Neural cell (in vitro differentiated cells): ENCODE measurements at regions not wholly inside any gene's neighbourhood (a gene's known extent, or its start where the extent isn't known, plus 50 kb on each side); places are given as distances from the start of the nearest gene placed in this dataset.

ENCODE experiments used
- EP300 ChIP-seq: fragments of 450-650 bp; conservative IDR thresholded peaks from 2 replicates; pipeline ENCODE4 v1.6.1; 2014; ENCODE audit warnings: antibody characterized with exemption, mild to moderate bottlenecking, moderate library complexity; ENCODE audit not compliant: poor library complexity, severe bottlenecking
- EZH2 ChIP-seq: fragments of 200-600, 300-800 bp; shearing (Covaris generic), sonication (generic); IDR thresholded peaks from 2 replicates; pipeline ENCODE4 v1.6.1; 2014; ENCODE audit warnings: antibody characterized with exemption, low read length, borderline replicate concordance, mild to moderate bottlenecking; ENCODE audit not compliant: insufficient read depth, poor library complexity, severe bottlenecking
- MXI1 ChIP-seq: fragments of 450-650 bp; conservative IDR thresholded peaks from 2 replicates; pipeline ENCODE4 v1.6.1; 2014; ENCODE audit warnings: antibody characterized with exemption, mild to moderate bottlenecking; ENCODE audit not compliant: poor library complexity, severe bottlenecking
- POLR2AphosphoS5 ChIP-seq: IDR thresholded peaks from 2 replicates; pipeline ENCODE4 v1.6.1; 2012
- RAD21 ChIP-seq: fragments of 450-650 bp; conservative IDR thresholded peaks from 2 replicates; pipeline ENCODE4 v1.6.1; 2014; ENCODE audit warnings: antibody characterized with exemption, mild to moderate bottlenecking, moderate library complexity
- TF ChIP-seq, protein P1 (sequence below): fragments of 450-650 bp; IDR thresholded peaks from 2 replicates; pipeline ENCODE4 v1.5.1; 2014; ENCODE audit warnings: antibody characterized with exemption, mild to moderate bottlenecking, moderate library complexity; ENCODE audit not compliant: poor library complexity, severe bottlenecking
- TF ChIP-seq, protein P2 (sequence below): IDR thresholded peaks from 2 replicates; pipeline ENCODE4 v1.6.1; 2012; ENCODE audit warnings: borderline replicate concordance

DNA sequence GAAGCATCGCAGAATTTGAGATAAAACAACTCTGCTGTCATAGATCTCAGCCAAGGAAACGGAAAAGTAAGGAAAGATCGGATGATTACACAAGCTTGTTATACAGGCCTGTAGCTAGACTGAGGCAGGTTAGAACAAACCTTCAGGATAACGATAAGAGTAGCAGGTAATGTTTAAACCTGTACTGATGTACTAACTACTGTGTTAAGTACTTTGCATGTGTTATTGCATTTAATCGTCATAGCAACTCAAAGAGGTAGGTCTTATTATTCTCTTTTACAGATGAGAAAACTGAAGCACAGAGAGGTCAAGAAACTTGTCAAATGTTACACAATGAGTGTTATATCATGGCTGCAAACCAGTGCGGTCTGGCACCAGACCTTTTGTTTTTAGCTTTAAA is 352.5 kb downstream of the GPAM start:
- TF ChIP-seq, protein P1, sequence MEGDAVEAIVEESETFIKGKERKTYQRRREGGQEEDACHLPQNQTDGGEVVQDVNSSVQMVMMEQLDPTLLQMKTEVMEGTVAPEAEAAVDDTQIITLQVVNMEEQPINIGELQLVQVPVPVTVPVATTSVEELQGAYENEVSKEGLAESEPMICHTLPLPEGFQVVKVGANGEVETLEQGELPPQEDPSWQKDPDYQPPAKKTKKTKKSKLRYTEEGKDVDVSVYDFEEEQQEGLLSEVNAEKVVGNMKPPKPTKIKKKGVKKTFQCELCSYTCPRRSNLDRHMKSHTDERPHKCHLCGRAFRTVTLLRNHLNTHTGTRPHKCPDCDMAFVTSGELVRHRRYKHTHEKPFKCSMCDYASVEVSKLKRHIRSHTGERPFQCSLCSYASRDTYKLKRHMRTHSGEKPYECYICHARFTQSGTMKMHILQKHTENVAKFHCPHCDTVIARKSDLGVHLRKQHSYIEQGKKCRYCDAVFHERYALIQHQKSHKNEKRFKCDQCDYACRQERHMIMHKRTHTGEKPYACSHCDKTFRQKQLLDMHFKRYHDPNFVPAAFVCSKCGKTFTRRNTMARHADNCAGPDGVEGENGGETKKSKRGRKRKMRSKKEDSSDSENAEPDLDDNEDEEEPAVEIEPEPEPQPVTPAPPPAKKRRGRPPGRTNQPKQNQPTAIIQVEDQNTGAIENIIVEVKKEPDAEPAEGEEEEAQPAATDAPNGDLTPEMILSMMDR: no peak
- TF ChIP-seq MXI1: no peak
- no peak for TF ChIP-seq POLR2AphosphoS5
- TF ChIP-seq RAD21: no peak
- TF ChIP-seq EZH2: no peak
- TF ChIP-seq, protein P2, sequence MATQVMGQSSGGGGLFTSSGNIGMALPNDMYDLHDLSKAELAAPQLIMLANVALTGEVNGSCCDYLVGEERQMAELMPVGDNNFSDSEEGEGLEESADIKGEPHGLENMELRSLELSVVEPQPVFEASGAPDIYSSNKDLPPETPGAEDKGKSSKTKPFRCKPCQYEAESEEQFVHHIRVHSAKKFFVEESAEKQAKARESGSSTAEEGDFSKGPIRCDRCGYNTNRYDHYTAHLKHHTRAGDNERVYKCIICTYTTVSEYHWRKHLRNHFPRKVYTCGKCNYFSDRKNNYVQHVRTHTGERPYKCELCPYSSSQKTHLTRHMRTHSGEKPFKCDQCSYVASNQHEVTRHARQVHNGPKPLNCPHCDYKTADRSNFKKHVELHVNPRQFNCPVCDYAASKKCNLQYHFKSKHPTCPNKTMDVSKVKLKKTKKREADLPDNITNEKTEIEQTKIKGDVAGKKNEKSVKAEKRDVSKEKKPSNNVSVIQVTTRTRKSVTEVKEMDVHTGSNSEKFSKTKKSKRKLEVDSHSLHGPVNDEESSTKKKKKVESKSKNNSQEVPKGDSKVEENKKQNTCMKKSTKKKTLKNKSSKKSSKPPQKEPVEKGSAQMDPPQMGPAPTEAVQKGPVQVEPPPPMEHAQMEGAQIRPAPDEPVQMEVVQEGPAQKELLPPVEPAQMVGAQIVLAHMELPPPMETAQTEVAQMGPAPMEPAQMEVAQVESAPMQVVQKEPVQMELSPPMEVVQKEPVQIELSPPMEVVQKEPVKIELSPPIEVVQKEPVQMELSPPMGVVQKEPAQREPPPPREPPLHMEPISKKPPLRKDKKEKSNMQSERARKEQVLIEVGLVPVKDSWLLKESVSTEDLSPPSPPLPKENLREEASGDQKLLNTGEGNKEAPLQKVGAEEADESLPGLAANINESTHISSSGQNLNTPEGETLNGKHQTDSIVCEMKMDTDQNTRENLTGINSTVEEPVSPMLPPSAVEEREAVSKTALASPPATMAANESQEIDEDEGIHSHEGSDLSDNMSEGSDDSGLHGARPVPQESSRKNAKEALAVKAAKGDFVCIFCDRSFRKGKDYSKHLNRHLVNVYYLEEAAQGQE: no peak
- TF ChIP-seq EP300: no peak
